ENCODE measurements at regions not wholly inside any gene's neighbourhood (a gene's known extent, or its start where the extent isn't known, plus 50 kb on each side); places are given as distances from the start of the nearest gene placed in this dataset.

DNA sequence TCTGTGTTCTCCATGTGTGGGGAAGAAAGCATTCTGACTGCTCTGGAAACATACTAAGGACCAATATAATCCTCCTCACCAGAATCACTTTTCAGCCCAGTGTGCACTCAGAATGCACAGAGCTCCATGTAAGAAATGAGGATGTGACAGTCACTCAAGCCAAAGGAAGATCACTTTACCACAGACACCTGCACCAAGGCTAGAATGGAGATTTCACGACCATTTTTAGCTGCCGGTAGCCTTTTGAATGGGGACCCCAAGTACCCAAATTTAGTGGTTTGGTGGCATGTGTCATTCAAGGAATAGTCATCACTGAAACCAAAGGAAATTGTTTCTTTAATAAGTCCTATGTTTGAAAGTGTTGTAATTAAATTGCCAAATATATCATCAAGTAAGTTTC, 613.2 kb upstream of the ACVR2A start:
- no peak for ATAC-seq (ENCODE audit: low FRiP score)

DNA sequence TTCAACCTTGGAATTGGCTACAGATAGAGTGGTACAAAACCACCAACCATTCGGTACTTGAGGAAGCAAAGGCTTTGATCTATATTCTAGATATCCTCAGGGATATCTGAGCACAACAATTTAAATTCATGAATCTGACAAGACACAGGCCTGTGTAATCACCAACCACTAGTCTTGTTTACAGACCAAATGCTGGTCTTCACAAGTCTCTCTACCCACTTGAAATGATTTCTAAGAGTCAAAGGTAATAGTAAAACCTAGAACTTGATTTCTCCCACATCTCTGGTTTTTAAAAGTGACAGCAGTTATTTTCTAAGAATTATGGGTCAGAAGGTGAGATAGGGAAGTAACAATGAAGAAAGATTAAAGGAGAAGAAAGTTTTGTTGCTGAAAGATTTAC, 613.7 kb upstream of the ACVR2A start:
- WGBS, 2 donors, result 69 to 77% methylated on average over 1 of the region's 1 CpG
- no peaks in the 10 kb centered on the region for H3K4me1 ChIP-seq (ENCODE audit: control insufficient read depth in 1 of 2, insufficient read depth in 2 of 2, low read length in 2 of 2)
- no peaks in the 10 kb centered on the region for H3K9me3 ChIP-seq (ENCODE audit: control insufficient read depth, low read length)
- no peak overlapping the region for H3K27ac ChIP-seq (ENCODE audit: low read depth in 1 of 2, low read length in 2 of 2)
- H3K4me3 ChIP-seq (ENCODE audit: low read length in 2 of 2), result no peak overlapping the region
- intact Hi-C loops (cut with DNase I), result no loop called here
- no peak for DNase-seq
- no peaks in the 10 kb centered on the region for H3K27me3 ChIP-seq (ENCODE audit: control insufficient read depth in 1 of 2, insufficient read depth in 2 of 2, low read length in 1 of 2)
- no peak for ATAC-seq (ENCODE audit: low FRiP score)
- no peaks in the 10 kb centered on the region for H3K36me3 ChIP-seq (ENCODE audit: control insufficient read depth in 1 of 2, insufficient read depth in 2 of 2, low read length in 1 of 2)

More for the DNA sequence above, 613.2 kb upstream of the ACVR2A start:
- Histone ChIP-seq H3K27me3 (ENCODE audit: control insufficient read depth in 1 of 2, insufficient read depth in 2 of 2, low read length in 1 of 2) (no peaks in the 10 kb centered on the region), H3K4me3 (ENCODE audit: low read length in 2 of 2) (no peak overlapping the region), H3K4me1 (ENCODE audit: control insufficient read depth in 1 of 2, insufficient read depth in 2 of 2, low read length in 2 of 2) (no peaks in the 10 kb centered on the region), H3K9me3 (ENCODE audit: control insufficient read depth, low read length) (no peaks in the 10 kb centered on the region), H3K36me3 (ENCODE audit: control insufficient read depth in 1 of 2, insufficient read depth in 2 of 2, low read length in 1 of 2) (no peaks in the 10 kb centered on the region), H3K27ac (ENCODE audit: low read depth in 1 of 2, low read length in 2 of 2) (no peak overlapping the region)
- DNase-seq, result no peak
- 87 to 88% methylated on average over 2 of the region's 2 CpGs for whole genome bisulfite sequencing, 2 donors
- intact Hi-C loops (cut with DNase I), result no loop called here

DNA sequence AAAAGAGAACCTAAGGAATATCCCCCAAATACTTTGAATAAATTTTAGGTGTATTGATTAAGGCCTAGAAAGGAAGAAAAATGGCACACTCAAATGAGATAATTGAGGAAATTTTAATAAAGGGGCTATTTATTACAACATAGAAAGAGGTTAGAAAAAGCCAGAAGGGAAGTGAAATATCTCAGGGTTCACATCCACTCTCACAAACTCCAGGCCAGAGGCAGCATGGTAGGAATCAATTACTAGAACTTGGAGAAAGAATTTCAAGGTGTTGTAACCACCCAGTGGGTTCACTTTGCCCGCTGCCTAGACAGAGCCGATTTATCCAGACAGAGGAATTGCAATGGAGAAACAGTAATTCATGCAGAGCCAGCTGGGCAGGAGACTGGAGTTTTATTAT, 617.5 kb upstream of the ACVR2A start:
- Histone ChIP-seq H3K36me3 (ENCODE audit: control insufficient read depth in 1 of 2, insufficient read depth in 2 of 2, low read length in 1 of 2) (no peaks in the 10 kb centered on the region), H3K27ac (ENCODE audit: low read depth in 1 of 2, low read length in 2 of 2) (no peak overlapping the region), H3K27me3 (ENCODE audit: control insufficient read depth in 1 of 2, insufficient read depth in 2 of 2, low read length in 1 of 2) (no peaks in the 10 kb centered on the region), H3K4me3 (ENCODE audit: low read length in 2 of 2) (no peak overlapping the region), H3K4me1 (ENCODE audit: control insufficient read depth in 1 of 2, insufficient read depth in 2 of 2, low read length in 2 of 2) (no peaks in the 10 kb centered on the region), H3K9me3 (ENCODE audit: control insufficient read depth, low read length) (no peaks in the 10 kb centered on the region)
- intact Hi-C loops (cut with DNase I), result no loop called here
- ATAC-seq (ENCODE audit: low FRiP score) (no peak), DNase-seq (no peak)
- WGBS, 2 donors, result 87 to 95% methylated on average over 2 of the region's 2 CpGs

DNA sequence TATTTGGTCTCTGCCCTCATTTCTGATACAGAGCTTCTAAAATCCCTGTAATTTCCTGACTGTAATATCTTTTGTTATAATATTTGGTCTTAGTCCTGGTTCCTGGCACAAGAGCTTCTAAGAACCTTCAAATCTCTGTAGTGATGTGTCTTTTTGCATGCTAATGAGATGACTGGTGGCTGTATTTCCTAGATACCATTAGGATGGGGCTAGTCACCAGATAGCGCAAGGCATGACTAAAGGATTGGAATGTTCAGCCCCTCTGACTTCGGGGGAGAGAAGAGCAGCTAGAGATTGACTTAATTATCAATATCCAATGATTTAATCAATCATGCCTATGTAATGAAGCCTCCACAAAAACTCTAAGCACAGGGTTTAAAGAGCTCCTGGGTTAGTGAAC, 620.8 kb upstream of the ACVR2A start:
- intact Hi-C loops (cut with DNase I), result no loop called here
- H3K27ac ChIP-seq (ENCODE audit: low read depth in 1 of 2, low read length in 2 of 2), result no peak overlapping the region
- no peak for DNase-seq
- no peaks in the 10 kb centered on the region for H3K27me3 ChIP-seq (ENCODE audit: control insufficient read depth in 1 of 2, insufficient read depth in 2 of 2, low read length in 1 of 2)
- ATAC-seq (ENCODE audit: low FRiP score), result no peak
- H3K36me3 ChIP-seq (ENCODE audit: control insufficient read depth in 1 of 2, insufficient read depth in 2 of 2, low read length in 1 of 2), result no peaks in the 10 kb centered on the region
- WGBS, 2 donors, result 78 to 93% methylated on average over 2 of the region's 2 CpGs
- H3K9me3 ChIP-seq (ENCODE audit: control insufficient read depth, low read length), result no peaks in the 10 kb centered on the region
- no peaks in the 10 kb centered on the region for H3K4me1 ChIP-seq (ENCODE audit: control insufficient read depth in 1 of 2, insufficient read depth in 2 of 2, low read length in 2 of 2)
- no peak overlapping the region for H3K4me3 ChIP-seq (ENCODE audit: low read length in 2 of 2)

DNA sequence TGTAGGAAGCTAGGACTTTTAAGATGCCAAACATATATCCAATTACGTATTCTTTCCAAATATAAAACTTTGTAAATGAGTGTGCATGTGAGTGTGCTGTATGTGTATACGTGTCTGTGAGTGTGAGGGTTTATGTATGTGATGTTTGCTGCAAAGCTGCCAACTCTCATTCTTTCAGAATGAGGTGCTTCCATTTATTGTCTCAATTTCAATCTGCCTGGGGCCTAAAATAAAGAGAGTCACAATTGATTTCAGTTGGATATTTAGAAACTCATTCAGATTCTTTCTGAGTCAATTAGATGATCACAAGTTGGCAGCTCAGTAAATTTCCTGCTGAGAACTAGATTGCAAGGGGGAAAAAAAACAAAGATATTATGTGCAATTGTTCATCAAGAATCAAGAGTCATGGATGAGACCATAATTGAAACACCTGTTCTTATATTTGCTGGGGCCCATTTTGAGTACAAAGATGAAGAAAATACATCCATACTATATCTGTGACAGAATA, 621.2 kb upstream of the ACVR2A start:
- Histone ChIP-seq H3K36me3 (ENCODE audit: control insufficient read depth in 1 of 2, insufficient read depth in 2 of 2, low read length in 1 of 2) (no peaks in the 10 kb centered on the region), H3K27ac (ENCODE audit: low read depth in 1 of 2, low read length in 2 of 2) (no peak overlapping the region), H3K27me3 (ENCODE audit: control insufficient read depth in 1 of 2, insufficient read depth in 2 of 2, low read length in 1 of 2) (no peaks in the 10 kb centered on the region), H3K4me3 (ENCODE audit: low read length in 2 of 2) (no peak overlapping the region), H3K9me3 (ENCODE audit: control insufficient read depth, low read length) (no peaks in the 10 kb centered on the region), H3K4me1 (ENCODE audit: control insufficient read depth in 1 of 2, insufficient read depth in 2 of 2, low read length in 2 of 2) (no peaks in the 10 kb centered on the region)
- intact Hi-C loops (cut with DNase I), result no loop called here
- WGBS, 2 donors, result 71 to 78% methylated on average over 2 of the region's 2 CpGs
- ATAC-seq (ENCODE audit: low FRiP score), result no peak
- DNase-seq, result no peak

DNA sequence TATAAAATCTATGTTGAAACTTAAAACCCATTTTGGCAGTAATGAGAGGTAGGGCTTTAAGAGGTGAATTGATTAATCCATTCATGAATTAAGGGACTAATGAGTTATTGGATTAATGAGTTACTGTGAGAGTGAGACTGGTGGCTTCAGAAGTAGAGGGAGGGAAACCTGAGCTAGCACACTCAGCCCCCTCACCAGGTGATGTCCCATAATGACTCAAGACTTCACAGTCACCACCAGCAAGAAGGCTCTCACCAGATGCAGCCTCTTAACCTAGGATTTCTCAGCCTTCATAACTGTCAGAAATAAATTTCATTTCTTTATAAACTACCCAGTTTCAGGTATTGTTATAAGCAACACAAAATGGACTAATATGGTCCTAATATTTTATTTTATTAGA, 621.7 kb upstream of the ACVR2A start:
- no peaks in the 10 kb centered on the region for H3K9me3 ChIP-seq (ENCODE audit: control insufficient read depth, low read length)
- intact Hi-C loops (cut with DNase I), result no loop called here
- ATAC-seq (ENCODE audit: low FRiP score) (no peak), DNase-seq (no peak)
- no peaks in the 10 kb centered on the region for H3K4me1 ChIP-seq (ENCODE audit: control insufficient read depth in 1 of 2, insufficient read depth in 2 of 2, low read length in 2 of 2)
- H3K27me3 ChIP-seq (ENCODE audit: control insufficient read depth in 1 of 2, insufficient read depth in 2 of 2, low read length in 1 of 2), result no peaks in the 10 kb centered on the region
- no peak overlapping the region for H3K4me3 ChIP-seq (ENCODE audit: low read length in 2 of 2)
- no peak overlapping the region for H3K27ac ChIP-seq (ENCODE audit: low read depth in 1 of 2, low read length in 2 of 2)
- no peaks in the 10 kb centered on the region for H3K36me3 ChIP-seq (ENCODE audit: control insufficient read depth in 1 of 2, insufficient read depth in 2 of 2, low read length in 1 of 2)

DNA sequence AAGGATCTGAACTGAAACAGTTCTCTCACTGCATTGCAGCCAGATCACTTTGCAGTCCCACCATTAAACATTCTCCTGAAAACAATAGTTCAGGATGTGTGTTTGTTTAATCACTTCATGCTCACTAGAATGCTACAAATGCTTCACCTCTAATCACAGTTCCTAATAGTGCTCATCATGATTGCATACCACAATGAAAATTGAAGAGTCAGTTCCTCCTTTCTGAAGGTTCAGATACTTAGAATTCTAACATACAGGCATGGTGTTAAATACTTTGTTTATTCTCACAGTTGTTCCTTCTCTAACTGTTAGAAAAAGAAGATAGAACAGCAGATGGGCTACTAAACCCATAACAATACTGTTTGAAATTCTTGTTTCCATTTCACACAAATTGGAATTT, 622.3 kb upstream of the ACVR2A start:
- no peaks in the 10 kb centered on the region for H3K4me1 ChIP-seq (ENCODE audit: control insufficient read depth in 1 of 2, insufficient read depth in 2 of 2, low read length in 2 of 2)
- ATAC-seq (ENCODE audit: low FRiP score), result no peak
- DNase-seq, result no peak
- no peak overlapping the region for H3K27ac ChIP-seq (ENCODE audit: low read depth in 1 of 2, low read length in 2 of 2)
- no peaks in the 10 kb centered on the region for H3K27me3 ChIP-seq (ENCODE audit: control insufficient read depth in 1 of 2, insufficient read depth in 2 of 2, low read length in 1 of 2)
- H3K36me3 ChIP-seq (ENCODE audit: control insufficient read depth in 1 of 2, insufficient read depth in 2 of 2, low read length in 1 of 2), result no peaks in the 10 kb centered on the region
- no peaks in the 10 kb centered on the region for H3K9me3 ChIP-seq (ENCODE audit: control insufficient read depth, low read length)
- intact Hi-C loops (cut with DNase I), result no loop called here
- H3K4me3 ChIP-seq (ENCODE audit: low read length in 2 of 2), result no peak overlapping the region

DNA sequence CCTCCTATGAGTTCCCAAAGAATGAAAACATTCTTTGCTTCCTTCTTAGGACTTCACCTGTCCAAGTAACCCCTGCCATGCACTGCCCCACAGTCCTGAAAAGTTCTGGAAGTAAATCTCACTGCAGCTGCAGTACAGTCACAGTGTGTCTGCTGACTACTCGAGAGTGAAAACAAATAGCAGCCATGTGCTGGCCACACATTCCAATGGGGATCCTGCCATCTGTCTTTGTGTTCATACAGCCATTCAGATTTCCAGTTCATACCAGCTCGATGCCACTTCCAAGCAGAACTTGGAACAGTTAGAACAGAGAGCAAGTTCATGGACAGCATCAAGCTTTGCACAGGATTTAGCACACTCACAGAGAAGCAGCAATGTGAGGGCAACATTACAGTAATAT, 629.9 kb upstream of the ACVR2A start:
- H3K4me3 ChIP-seq (ENCODE audit: low read length in 2 of 2), result no peak overlapping the region
- ATAC-seq (ENCODE audit: low FRiP score), result no peak

DNA sequence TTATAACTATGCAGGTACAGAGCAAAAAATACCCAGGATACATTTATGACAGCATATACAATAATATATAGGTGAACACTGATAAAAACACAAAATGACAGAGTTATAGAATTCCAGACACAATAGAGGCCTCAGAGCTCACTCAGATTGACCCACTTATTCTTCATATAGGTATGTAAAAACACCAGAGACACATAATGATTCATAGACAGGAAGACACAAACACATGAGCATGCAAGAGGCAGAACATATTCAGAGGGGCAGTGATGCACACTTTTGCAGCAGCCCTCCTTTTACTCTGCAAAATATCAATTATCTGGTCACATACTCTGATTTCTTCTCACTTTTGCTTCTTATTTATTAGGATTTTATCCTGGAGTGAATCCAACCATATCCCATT, 633.3 kb upstream of the ACVR2A start:
- Histone ChIP-seq H3K27me3 (ENCODE audit: control insufficient read depth in 1 of 2, insufficient read depth in 2 of 2, low read length in 1 of 2) (no peaks in the 10 kb centered on the region), H3K27ac (ENCODE audit: low read depth in 1 of 2, low read length in 2 of 2) (no peak overlapping the region), H3K9me3 (ENCODE audit: control insufficient read depth, low read length) (peaks cover 1% of the 10 kb centered on the region), H3K4me1 (ENCODE audit: control insufficient read depth in 1 of 2, insufficient read depth in 2 of 2, low read length in 2 of 2) (no peaks in the 10 kb centered on the region), H3K4me3 (ENCODE audit: low read length in 2 of 2) (no peak overlapping the region), H3K36me3 (ENCODE audit: control insufficient read depth in 1 of 2, insufficient read depth in 2 of 2, low read length in 1 of 2) (no peaks in the 10 kb centered on the region)
- DNase-seq, result no peak
- no peak for ATAC-seq (ENCODE audit: low FRiP score)
- intact Hi-C loops (cut with DNase I), result no loop called here

More for the DNA sequence above, 629.9 kb upstream of the ACVR2A start:
- no peaks in the 10 kb centered on the region for H3K4me1 ChIP-seq (ENCODE audit: control insufficient read depth in 1 of 2, insufficient read depth in 2 of 2, low read length in 2 of 2)
- H3K36me3 ChIP-seq (ENCODE audit: control insufficient read depth in 1 of 2, insufficient read depth in 2 of 2, low read length in 1 of 2), result no peaks in the 10 kb centered on the region
- no peak overlapping the region for H3K27ac ChIP-seq (ENCODE audit: low read depth in 1 of 2, low read length in 2 of 2)
- H3K27me3 ChIP-seq (ENCODE audit: control insufficient read depth in 1 of 2, insufficient read depth in 2 of 2, low read length in 1 of 2), result peaks cover 0 to 1% of the 10 kb centered on the region in 2 donors
- 7 to 18% methylated on average over 2 of the region's 2 CpGs for WGBS, 2 donors
- no peak for DNase-seq
- intact Hi-C loops (cut with DNase I), result no loop called here
- peaks cover 1% of the 10 kb centered on the region for H3K9me3 ChIP-seq (ENCODE audit: control insufficient read depth, low read length)
